ENCODE measurements at regions not wholly inside any gene's neighbourhood (a gene's known extent, or its start where the extent isn't known, plus 50 kb on each side); places are given as distances from the start of the nearest gene placed in this dataset.

DNA sequence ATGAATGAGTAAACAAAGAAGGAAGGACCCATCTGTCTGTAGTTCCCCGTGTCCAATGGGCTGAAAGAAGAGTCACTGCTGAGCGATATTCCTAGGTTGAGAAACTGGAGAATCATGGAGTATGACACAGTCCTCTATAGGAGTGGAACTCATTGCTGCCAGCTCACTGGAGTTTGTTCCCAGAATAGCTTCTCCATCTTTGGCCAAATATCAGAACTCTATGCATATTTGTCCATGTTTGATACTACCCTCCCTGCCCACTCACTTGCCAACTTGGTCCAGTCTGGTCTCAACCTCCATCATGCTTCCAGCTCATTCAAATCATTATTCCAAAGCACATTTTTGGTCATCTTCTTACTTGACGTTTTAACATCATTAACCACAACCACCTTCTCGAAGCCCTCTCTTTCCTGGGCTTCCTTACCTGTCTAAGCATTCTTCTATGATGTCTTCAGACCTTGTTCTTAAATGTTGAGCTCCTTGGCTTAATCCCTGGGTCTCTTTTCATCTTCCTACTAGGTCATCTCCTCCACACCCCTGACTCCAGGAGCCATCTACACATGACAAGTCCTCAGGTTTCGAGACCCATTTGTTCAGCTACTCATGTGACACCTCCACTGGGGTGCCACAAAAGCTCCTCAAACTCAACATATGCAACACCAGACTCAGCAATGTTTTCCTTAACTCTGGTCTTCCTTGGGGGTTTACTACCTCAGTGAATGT is 221.6 kb downstream of the MYCN start:
- no peak for DNase-seq

DNA sequence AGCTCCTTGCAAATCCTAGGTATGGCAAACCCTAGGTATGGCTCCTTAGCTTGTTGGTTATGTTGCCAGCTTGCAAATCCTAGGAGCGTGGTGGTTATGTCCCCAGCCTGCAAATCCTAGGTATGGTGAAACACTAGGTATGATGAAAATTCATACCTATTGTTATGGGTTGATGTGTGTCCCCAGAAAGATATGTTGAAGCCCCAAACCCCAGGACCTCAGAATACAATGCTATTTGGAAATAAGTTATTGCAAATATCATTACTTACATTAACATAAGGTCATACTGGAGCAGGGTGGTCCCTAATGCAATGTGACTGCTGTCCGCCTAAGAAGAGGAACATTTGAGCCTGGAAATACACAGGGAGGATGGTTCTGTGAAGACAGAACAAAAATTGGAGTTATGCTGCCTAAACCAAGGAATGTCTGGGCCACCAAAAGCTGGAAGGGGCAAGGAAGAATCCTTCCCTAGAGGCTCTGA is 220.8 kb downstream of the MYCN start:
- no peak for DNase-seq

DNA sequence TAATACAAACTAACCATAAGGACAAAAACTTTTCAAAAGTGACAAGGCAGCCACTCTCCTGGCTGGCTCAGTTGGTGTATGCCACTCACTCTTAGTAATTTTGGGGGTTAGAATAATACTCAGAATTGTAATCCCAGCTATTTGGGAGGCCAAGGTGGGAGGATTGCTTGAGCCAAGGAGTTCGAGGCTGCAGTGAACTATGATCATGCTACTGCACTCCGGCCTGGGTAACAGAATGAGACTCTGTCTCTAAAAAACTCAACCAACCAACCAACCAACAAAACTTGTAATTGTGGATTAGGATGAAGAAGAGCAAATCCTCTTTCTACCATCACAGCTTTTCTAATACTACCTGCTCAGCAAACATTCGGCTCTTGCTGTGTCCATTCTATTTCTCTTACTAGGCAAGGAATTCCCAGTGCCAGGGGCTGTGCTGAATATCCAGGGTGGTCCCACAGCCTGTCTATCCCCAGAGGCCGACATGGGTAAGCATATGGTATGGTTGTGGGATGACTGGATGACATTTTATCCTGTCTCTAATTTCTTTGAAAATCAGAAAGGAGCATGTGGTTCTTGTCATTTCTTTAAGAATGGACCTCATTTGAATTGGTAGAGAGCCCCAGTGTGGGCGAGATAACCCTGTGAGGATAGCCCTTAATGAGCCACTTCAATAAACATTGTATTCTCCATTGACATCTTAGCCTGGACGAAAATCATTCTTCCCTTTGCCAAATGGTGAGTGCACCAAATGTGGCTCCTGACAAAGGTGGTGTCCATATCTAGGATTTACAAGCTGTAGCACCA is 220.1 kb downstream of the MYCN start:
- DNase-seq = no peak

DNA sequence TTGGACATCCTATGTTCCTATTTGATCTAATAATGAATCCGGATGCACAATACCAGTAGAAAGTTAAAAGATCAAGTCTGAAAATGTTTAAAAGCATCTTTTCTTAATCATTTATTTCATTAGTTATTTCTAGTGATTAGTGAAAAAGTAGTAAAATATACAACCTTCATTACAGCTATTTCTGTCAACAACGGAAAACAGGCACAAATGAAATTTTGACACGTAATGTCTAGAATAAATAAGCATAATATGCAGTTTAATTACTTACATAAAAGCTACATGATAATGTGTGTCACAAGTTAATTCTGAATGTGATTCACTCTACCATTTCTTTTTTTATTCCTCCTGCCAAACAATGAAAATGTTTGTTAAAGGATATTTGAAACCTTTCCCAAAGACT is 216.1 kb downstream of the MYCN start:
- no peak for DNase-seq

DNA sequence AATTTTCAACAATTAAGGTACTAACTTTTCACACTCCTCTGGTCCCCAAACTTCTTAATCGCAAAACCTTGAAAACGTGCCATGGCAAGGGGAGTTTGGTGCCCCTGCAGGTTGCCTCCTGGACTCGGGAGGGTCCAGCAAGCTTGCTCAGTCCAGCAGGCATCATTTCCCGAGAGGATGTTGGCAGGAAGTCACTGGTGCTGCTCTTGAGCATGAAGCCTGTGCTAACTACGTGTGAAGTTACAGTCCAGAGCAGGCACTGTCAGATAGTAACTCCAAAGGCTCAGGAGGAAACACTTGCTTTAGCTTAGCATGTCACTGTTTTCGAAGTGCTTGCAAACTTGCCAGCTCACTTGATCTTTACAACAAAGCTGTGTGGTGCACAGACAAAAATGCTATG is 215.4 kb downstream of the MYCN start:
- DNase-seq = no peak

DNA sequence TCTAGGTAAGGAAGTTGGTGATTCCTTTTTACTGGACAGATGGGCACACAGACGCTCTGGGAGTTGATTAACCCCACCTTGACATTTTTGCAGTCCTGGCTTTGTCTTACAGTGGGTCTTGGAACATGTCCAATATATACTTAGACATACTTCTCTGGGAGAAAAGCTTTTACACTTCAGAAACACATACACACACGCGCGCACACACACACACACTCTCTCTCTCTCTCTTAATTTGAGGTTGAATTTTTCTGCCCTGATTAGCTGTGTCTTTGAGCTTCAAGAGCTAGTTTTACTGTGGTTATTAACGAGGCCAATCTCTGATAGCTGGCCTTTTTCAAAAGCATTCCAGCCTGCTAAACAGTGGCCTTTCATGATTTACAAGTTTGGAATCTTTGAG is 215.0 kb downstream of the MYCN start:
- DNase-seq = no peak

DNA sequence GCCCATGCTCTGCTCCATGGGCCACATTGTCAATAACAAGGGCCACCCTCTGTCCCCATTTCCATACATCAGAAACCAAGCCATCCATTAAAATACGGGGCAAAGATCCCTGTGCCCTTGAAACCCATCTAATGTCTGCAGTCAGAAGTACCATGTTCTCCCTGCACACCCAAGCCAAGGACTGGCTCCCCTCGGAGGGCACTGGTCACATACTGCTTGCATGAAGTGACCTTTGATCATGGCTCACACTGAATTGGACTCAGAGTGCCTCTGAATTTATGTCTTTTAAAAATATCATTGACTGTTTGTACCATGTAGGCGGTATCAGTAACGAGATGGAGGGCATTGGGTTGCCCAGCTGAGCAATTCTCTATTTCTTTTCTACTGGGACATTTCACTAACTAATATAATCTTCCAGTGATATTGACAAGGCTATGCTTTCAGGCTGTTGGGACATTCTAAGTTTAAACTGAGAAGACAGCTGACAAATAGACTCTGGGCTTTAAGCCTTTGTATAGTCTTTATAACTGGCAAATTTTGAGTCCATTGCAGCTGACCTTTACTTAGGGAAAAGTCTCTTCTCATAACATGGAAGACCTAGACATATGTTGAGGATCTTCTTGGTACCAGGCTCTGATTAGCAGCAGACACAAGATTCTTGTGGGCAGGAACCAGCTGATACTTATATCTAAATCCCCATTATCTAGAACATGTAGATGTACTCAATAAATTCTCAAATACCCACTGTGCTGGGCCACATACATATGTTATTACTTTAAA is 214.3 kb downstream of the MYCN start:
- no peak for DNase-seq

DNA sequence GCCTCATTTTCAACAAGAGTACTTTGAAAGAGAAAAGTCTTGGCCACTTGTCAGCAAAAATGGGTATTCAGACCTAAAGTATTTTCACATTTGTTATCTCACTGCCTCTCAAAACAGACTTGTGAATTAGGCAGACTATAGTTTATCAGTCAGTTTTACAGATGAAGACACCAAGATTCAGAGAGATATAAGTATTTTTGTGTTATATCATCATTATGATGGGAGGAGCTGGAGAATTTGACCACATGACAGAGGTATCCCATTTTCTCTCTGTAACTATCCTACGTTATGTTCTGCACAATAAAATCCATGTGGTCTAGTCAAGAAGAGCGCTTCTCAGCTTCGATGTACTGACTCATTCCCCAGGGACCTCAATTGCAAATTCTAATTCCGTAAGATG is 213.7 kb downstream of the MYCN start:
- no peak for DNase-seq

DNA sequence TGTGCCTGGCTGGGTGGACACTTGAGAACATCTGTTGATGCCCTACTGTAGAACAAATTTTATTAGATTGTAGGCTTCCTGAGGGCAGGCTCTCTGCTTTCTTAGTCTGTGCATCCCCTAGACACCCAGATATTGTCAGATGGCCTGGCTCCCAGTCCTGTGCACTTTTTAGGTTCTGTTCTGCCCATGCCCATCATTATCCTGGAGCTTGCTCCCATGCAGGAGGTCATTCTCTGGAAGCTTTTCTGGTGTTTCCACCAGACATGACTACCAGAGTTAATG is 213.3 kb downstream of the MYCN start:
- no peak for DNase-seq

DNA sequence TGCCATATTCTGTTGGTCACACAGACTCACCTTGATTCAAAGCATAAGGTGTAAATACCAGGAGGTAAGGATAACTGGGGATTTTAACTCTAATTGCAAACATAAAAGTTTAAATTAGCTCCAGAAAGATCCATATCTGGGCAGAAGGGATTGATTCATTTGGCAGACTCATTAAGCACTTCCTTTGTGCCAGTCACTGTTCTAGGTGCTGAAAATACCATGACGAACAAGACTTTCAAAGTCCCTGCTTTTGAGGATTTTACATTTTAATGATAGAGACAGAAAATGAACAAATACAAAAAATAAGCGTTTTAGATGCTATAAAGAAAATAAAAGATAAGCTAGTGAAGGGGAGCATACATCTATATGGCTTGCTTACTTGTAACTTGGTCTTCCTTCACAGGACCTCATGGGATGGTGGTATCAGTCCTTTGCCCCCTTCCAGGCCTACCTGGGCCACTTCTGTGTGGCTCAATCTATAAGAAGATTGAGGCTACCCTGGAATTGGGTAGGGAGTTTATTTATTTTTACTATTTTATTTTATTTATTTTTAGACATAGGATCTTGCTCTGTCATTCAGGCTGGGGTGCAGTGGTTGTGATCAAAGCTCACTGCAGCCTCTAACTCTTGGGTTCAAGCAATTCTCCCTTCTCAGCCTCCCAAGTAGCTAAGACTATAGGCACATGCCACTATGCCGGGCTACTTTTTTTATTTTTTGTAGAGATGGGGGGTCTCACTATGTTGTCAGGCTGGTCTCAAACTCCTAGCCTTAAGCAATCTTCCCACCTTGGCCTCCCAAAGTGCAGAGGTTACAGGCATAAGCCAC is 212.8 kb downstream of the MYCN start:
- no peak for DNase-seq

DNA sequence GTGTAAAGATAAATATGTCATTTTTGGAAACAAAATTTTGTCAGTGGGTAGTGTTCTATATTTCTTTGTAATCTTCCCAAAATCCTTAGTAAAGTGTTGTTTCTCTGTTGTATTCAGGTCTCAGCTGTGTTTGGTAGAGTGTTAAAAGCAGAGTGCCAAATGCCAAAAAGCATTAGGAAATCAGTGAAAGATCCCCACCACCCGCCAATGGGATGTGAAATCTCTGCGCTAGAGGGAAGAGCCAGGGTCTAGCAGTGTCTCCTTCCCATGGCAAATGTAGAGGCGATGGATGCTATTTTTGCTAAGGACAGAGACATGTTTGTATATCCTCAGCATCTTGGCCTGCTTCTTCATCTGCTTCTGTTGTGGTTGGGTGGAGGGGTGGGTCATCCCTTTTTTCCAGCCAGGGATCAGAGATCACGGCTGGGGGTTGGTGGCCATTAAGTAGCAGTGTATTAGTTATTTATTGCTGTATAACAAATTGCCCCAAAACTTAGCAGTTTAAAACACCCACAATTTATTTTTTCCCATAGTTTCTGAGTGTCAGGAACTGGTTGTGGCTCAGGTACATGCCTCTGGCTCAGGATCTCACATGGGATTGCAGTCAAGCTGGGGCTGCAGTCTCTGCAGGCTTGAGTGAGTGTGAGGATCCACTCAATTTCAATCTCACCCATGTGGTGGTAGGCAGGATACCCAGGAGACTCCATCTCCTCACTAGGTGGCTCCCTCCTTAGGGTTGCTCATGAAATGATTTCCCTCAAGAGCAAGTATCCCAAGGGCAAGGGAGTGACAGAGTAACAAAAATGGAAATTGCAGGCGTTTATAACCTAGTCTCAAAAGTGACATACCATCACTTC is 211.9 kb downstream of the MYCN start:
- DNase-seq = no peak

DNA sequence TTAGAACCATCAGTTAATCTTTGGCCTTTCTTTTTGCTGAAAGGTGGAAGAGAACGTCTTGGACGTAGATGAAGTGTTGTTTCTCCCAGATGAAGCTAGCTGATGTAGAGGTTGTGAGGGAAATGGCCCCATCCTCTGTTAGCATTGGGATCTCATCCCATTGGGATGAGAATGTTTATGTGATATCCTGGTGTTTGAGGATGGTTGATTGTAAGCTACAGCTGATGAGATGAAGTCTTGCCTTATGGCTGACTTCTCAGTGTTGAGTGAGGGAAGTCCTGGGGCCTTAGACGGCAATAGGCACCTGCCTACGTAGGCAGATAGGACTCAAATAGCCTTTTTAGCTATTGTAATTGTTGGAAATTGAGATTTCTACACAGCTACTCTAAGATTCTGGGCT is 211.3 kb downstream of the MYCN start:
- DNase-seq = no peak

DNA sequence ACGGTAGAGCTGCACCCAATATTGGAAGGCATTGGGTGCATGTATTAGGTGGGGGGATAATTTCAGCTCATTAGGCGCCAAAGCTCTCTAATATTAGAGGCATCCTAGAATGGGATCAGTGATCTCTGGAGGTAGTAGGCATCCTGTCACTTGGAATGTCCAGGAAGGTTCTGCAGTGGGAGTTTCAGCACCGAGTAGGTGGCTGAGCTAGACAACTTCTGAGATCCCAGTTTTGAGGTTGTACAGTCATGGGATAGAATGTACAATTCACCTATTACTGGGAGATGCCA is 210.9 kb downstream of the MYCN start:
- DNase-seq = no peak

DNA sequence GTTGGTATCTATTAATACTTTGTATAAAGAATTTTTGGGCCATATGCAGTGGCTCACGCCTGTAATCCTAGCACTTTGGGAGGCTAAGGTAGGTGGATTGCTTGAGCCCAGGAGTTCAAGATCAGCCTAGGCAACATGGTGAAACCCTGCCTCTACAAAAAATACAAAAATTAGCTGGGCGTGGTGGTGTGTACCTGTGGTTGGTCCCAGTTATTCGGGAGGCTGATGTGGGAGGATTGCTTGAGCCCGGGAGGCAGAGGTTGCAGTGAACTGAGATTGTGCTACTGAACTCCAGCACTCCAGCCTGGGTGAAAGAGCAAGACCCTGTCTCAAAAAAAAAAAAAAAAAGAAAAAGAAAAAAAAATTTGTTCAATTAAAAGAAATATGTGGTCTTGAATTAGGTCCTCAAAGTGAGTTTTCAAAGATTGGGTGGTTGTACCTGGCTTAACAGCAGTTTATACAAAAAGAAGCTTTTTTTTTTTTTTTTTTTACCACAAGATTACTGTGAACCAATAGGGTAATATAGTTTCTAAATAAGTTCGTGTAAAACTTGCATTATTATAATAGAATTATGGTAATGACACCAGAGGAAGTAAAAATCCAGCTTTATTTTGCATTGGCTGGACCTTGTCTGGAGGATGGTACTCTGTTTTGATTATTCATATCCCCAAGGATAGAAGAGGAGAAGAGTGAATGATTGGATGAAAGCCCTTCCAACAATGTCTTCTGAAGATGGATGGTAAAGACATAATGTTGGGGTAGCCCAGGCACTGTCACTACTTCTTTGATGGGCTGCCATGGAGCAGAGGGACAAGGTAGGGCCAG is 210.3 kb downstream of the MYCN start:
- no peak for DNase-seq

DNA sequence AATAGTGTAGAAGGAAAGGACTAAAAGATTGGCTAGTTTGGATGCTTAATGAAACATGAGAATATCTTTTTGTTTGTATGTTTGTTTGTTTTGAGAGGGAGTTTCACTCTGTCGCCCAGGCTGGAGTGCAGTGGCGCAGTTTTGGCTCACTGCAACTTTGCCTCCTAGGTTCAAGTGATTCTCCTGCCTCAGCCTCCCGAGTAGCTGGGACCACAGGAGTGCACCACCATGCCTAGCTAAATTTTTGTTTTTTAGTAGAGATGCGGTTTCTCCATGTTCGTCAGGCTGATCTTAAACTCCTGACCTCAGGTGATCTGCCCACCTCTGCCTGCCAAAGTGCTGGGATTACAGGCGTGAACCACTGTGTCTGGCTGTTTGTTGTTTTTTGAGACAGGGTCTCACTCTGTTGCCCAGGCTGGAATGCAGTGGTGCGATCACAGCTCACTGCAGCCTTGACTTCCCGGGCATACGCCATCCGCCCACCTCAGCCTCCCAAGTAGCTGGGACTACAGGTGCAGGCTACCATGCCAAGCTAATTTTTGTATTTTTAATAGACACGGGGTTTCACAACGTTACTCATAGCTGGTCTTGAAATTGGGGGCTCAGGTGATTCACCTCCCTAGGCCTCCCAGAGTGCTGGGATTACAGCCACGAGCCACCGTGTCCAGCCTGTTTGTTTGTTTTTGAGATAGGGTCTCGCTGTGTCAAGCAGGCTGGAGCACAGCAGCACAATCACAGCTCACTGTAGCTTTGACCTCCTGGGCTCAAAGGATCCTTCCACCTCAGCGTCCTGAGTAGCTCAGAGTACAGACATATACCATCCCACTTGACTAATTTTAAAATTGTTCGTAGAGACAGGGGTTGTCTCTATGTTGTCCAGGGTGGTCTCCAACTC is 209.2 kb downstream of the MYCN start:
- no peak for DNase-seq

DNA sequence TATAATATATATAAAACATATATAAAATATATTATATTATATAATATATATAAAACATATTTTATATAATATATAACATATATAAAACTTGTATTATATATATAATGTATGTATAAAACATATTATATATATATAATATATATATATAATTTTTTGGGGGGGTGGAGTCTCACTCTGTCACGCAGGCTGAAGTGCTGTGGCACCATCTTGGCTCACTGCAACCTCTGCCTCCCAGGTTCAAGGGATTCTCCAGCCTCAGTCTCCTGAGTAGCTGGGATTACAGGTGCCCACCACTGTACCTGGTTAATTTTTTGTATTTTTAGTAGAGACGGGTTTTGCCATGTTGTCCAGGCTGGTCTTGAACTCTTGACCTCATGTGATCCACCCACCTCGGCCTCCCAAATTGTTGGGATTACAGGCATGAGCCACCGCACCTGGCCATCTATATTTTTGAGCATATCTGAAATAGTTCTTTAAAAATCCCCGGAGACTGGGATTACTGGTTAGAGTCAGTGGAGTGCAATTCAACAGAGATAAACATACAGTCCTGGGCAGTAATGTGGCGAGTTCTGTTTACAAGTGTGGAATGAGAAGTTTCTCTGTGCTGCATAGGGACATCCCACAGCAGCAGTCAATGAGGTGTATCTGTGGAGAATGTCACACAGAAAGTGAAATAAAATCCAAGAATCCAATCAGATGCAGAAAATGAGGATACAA is 208.4 kb downstream of the MYCN start:
- no peak for DNase-seq

DNA sequence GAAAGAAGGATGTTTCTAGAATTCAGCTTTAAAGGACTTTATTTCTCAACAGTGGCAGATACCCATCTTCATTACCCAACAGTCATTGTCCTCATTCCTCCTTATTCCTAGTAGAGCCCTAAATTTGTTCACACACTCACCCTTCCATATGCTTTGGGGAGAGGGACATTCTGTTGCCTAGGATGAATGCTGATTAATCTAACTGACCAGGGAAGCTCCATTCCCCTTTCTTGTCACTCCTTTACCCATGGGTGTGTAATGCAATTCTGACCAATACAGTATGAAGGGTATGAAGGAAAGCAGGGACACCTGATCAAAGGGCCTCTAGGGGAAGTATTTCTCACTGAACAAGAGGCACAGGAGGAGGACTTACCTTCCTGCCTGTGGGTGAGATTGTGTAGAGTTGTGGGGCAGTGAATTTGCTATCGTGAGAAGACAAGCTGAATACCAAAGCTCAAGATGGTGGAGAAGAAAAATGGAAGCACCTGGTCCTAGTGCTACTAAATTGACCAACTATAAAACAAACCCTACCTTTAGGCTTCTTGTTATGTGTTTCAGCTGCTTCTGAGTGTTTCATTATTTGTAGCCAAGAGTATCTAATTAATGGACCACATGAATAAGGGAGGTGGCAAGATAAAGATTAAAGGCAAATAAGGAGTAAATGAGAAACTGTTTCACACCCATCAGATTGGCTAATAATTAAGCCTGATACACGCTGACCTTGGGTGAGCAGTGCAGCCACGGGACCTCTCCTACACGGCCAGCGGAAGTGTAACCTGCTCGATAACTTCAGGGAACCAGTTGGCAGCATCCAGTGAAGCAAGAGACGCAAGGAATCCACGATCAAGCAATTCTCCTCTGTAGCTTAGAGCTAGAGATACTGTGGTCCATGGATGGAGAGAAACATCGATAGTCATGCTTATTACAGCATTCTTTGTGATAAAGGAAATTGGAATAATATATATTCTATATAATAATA is 202.3 kb downstream of the MYCN start:
- DNase-seq = no peak

DNA sequence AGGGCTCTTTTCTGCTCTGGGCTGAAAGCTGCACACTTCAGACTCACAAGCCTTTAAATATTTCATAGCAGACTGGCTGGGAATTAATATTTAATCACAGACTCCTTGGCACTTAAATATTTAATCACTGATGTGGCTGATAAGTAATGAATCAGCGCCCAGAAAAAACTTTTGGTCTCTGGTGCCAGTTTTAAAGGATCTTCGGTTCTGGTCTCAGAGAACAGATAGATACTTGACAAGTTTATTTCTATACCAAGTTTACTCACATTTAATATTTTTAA is 201.2 kb downstream of the MYCN start:
- no peak for DNase-seq
